RWPE2 (cell line): ENCODE measurements at regions not wholly inside any gene's neighbourhood (a gene's known extent, or its start where the extent isn't known, plus 50 kb on each side); places are given as distances from the start of the nearest gene placed in this dataset.
A peak's percentile ranks its signal among the peaks of the same experiment; 100 is the strongest.

Source experiments
- ATAC-seq: fragments of 200-7000 bp; cut with Tn5 transposase; 3 replicates; pipeline ENCODE4 v1.9.1; 2021; ENCODE audit warnings: low read depth
- DNase-seq: peaks from one replicate; pipeline ENCODE4 v3.0.0-alpha.2; 2020; ENCODE audit warnings: low spot score
- H3K27ac ChIP-seq: fragments of 450-650 bp; 2 replicates; pipeline ENCODE4 v1.5.1; 2017; ENCODE audit warnings: mild to moderate bottlenecking; ENCODE audit not compliant: poor library complexity, severe bottlenecking
- H3K27me3 ChIP-seq: fragments of 250-450 bp; sonication (Bioruptor Pico); 2 replicates; pipeline ENCODE4 v1.5.1; 2021; ENCODE audit warnings: mild to moderate bottlenecking, moderate library complexity; ENCODE audit not compliant: insufficient read depth, poor library complexity, severe bottlenecking
- H3K36me3 ChIP-seq: fragments of 250-450 bp; sonication (Bioruptor Pico); 2 replicates; pipeline ENCODE4 v1.5.1; 2020; ENCODE audit warnings: low read depth, mild to moderate bottlenecking, moderate library complexity
- H3K4me1 ChIP-seq: fragments of 250-450 bp; sonication (Bioruptor Pico); 2 replicates; pipeline ENCODE4 v1.5.1; 2021; ENCODE audit warnings: mild to moderate bottlenecking, moderate library complexity; ENCODE audit not compliant: insufficient read depth, poor library complexity, severe bottlenecking
- H3K4me3 ChIP-seq: fragments of 250-450 bp; sonication (Bioruptor Pico); 2 replicates; pipeline ENCODE4 v1.5.1; 2021; ENCODE audit warnings: mild to moderate bottlenecking, moderate library complexity; ENCODE audit not compliant: severe bottlenecking
- H3K9me3 ChIP-seq: fragments of 250-450 bp; sonication (Bioruptor Pico); 2 replicates; pipeline ENCODE4 v1.5.1; 2021; ENCODE audit warnings: mild to moderate bottlenecking, moderate library complexity; ENCODE audit not compliant: severe bottlenecking
- CTCF ChIP-seq: fragments of 450-650 bp; IDR thresholded peaks from one replicate; pipeline ENCODE4 v1.5.1; 2017; ENCODE audit warnings: mild to moderate bottlenecking, moderate library complexity; ENCODE audit not compliant: poor library complexity, severe bottlenecking

GRCh38 chr5:173825215-173825865 is 62.8 kb upstream of the CPEB4 start:
- H3K27me3 ChIP-seq = no peaks in the 10 kb centered on the region
- no peak for TF ChIP-seq CTCF
- H3K9me3 ChIP-seq = no peaks in the 10 kb centered on the region
- H3K36me3 ChIP-seq = no peaks in the 10 kb centered on the region
- no peak overlapping the region for H3K27ac ChIP-seq
- H3K4me3 ChIP-seq = no peak overlapping the region
- DNase-seq (no peak), ATAC-seq (no peak)
- peaks cover 14% of the 10 kb centered on the region for H3K4me1 ChIP-seq

- H3K4me3 ChIP-seq = no peak overlapping the region
- TF ChIP-seq CTCF = no peak
- H3K27ac ChIP-seq = no peak overlapping the region
- DNase-seq (no peak), ATAC-seq (no peak)
- H3K36me3 ChIP-seq = no peaks in the 10 kb centered on the region
- peaks cover 14% of the 10 kb centered on the region for H3K4me1 ChIP-seq
- no peaks in the 10 kb centered on the region for H3K9me3 ChIP-seq
- H3K27me3 ChIP-seq = no peaks in the 10 kb centered on the region
These were observed 62.1 kb upstream of the CPEB4 start for GRCh38 chr5:173826086-173826427.

GRCh38 chr5:173826428-173827350 is 61.5 kb upstream of the CPEB4 start:
- no peak for TF ChIP-seq CTCF
- Histone ChIP-seq H3K27ac (no peak overlapping the region), H3K4me1 (peaks cover 14% of the 10 kb centered on the region), H3K36me3 (no peaks in the 10 kb centered on the region), H3K4me3 (no peak overlapping the region), H3K9me3 (no peaks in the 10 kb centered on the region), H3K27me3 (no peaks in the 10 kb centered on the region)
- ATAC-seq = no peak
- no peak for DNase-seq

GRCh38 chr5:173828952-173829351 is 59.2 kb upstream of the CPEB4 start:
- Histone ChIP-seq H3K27me3 (no peaks in the 10 kb centered on the region), H3K27ac (no peak overlapping the region), H3K9me3 (no peaks in the 10 kb centered on the region), H3K4me1 (peaks cover 12% of the 10 kb centered on the region), H3K4me3 (no peak overlapping the region), H3K36me3 (no peaks in the 10 kb centered on the region)
- no peak for TF ChIP-seq CTCF
- DNase-seq (no peak), ATAC-seq (no peak)

GRCh38 chr5:173829826-173830225 is 58.3 kb upstream of the CPEB4 start:
- no peaks in the 10 kb centered on the region for H3K27me3 ChIP-seq
- DNase-seq = no peak
- H3K36me3 ChIP-seq = no peaks in the 10 kb centered on the region
- H3K9me3 ChIP-seq = no peaks in the 10 kb centered on the region
- H3K4me1 ChIP-seq = peaks cover 5% of the 10 kb centered on the region
- no peak overlapping the region for H3K4me3 ChIP-seq
- no peak overlapping the region for H3K27ac ChIP-seq
- TF ChIP-seq CTCF = no peak
- peak; percentile 70 for ATAC-seq
